Ovary (tissue), 3 donors: ENCODE measurements at regions not wholly inside any gene's neighbourhood (a gene's known extent, or its start where the extent isn't known, plus 50 kb on each side); places are given as distances from the start of the nearest gene placed in this dataset.

Experiments
- CTCF ChIP-seq, 3 donors: fragments of 450-650 bp in 2 of 3; fragments of 200-600 bp in 1 of 3; IDR thresholded peaks; one replicate each; pipeline versions ENCODE4 v1.5.1 to v1.8.0; 2016 to 2022; ENCODE audit warnings: antibody characterized with exemption in 3 of 3, mild to moderate bottlenecking in 1 of 3
- EP300 ChIP-seq: sonication (generic); formaldehyde crosslinking; IDR thresholded peaks from one replicate; pipeline ENCODE4 v1.6.1; 2017; ENCODE audit warnings: antibody characterized with exemption
- POLR2A ChIP-seq: fragments of 450-650 bp; IDR thresholded peaks from one replicate; pipeline ENCODE4 v1.6.1; 2017; ENCODE audit warnings: antibody characterized with exemption, mild to moderate bottlenecking, moderate library complexity
- donor health status: DM: no; HTN: no; CAD: no.

- TF ChIP-seq CTCF (IDR thresholded peaks at IDR 0.05), result no peak
- no peak for TF ChIP-seq POLR2A
- TF ChIP-seq EP300, result no peak
Observed at GRCh38 chr7:34552502-34552901, 105.5 kb upstream of the NPSR1 start.
